ENCODE measurements at regions not wholly inside any gene's neighbourhood (a gene's known extent, or its start where the extent isn't known, plus 50 kb on each side); places are given as distances from the start of the nearest gene placed in this dataset.

GRCh38 chr1:219398815-219399396 lies 214.0 kb downstream of the ZC3H11B start:
- H3K4me1 ChIP-seq (ENCODE audit: insufficient read depth, low read length, poor library complexity, severe bottlenecking): no peaks in the 10 kb centered on the region
- no peaks in the 10 kb centered on the region for H3K27me3 ChIP-seq (ENCODE audit: insufficient read depth, low read length, poor library complexity, severe bottlenecking)
- TF ChIP-seq EZH2phosphoT487 (IDR thresholded peaks at IDR 0.05; ENCODE audit: borderline replicate concordance) (no peak), CTCF (conservative IDR thresholded peaks at IDR 0.05; ENCODE audit: low read length) (no peak)
- no peak overlapping the region for H3K4me3 ChIP-seq (ENCODE audit: low read length, poor library complexity, severe bottlenecking)
- no peaks in the 10 kb centered on the region for H4K20me1 ChIP-seq (ENCODE audit: insufficient read depth, low read length, poor library complexity, severe bottlenecking)
- H3K9me2 ChIP-seq (replicated peaks; ENCODE audit: low read depth, low read length): no peaks in the 10 kb centered on the region
- H3K36me3 ChIP-seq (ENCODE audit: insufficient read depth, low read length): no peaks in the 10 kb centered on the region
- no peak overlapping the region for H2AFZ ChIP-seq (ENCODE audit: low read length)
- no peaks in the 10 kb centered on the region for H3K9me3 ChIP-seq (ENCODE audit: insufficient read depth, low read depth, low read length)
- no peak overlapping the region for H3K4me2 ChIP-seq (ENCODE audit: low read depth, low read length, poor library complexity, severe bottlenecking)
- H3K9ac ChIP-seq (ENCODE audit: low read depth, low read length, poor library complexity, severe bottlenecking): no peak overlapping the region
- no peaks in the 10 kb centered on the region for H3K79me2 ChIP-seq (ENCODE audit: insufficient read depth, low read length)
- H3F3A ChIP-seq (ENCODE audit: low read depth): no peaks in the 10 kb centered on the region

GRCh38 chr1:219397511-219397910 lies 215.4 kb downstream of the ZC3H11B start:
- no peaks in the 10 kb centered on the region for H4K20me1 ChIP-seq (ENCODE audit: insufficient read depth, low read length, poor library complexity, severe bottlenecking)
- TF ChIP-seq CTCF (conservative IDR thresholded peaks at IDR 0.05; ENCODE audit: low read length): no peak
- no peak for TF ChIP-seq EZH2phosphoT487 (IDR thresholded peaks at IDR 0.05; ENCODE audit: borderline replicate concordance)

DNA sequence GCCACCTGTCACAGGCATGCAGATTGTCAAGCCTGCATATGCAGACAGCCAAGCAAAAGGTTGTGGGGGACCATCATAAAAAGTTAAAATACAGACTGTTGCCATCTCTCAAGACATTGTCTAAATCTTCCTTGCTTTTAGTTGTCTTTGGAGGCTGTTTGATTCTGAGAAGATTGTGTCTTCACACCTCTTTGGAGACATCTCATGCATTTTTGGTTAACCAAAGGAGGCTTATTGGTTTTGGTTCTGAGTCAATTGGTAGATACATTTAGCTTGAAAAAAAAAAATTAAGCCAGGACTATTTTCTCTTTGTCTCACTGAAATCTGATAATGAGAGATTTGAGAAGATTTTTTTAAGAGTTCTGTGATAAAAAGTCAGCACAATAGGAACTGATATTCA lies 217.6 kb downstream of the LYPLAL1 start:
- H3K79me2 ChIP-seq (ENCODE audit: insufficient read depth, low read length): no peaks in the 10 kb centered on the region
- H3K4me1 ChIP-seq (ENCODE audit: insufficient read depth, low read length, poor library complexity, severe bottlenecking): no peaks in the 10 kb centered on the region
- H3K27me3 ChIP-seq (ENCODE audit: insufficient read depth, low read length, poor library complexity, severe bottlenecking): no peaks in the 10 kb centered on the region
- no peaks in the 10 kb centered on the region for H4K20me1 ChIP-seq (ENCODE audit: insufficient read depth, low read length, poor library complexity, severe bottlenecking)
- H3K9me2 ChIP-seq (replicated peaks; ENCODE audit: low read depth, low read length): no peaks in the 10 kb centered on the region
- no peak for TF ChIP-seq CTCF (conservative IDR thresholded peaks at IDR 0.05; ENCODE audit: low read length)
- no peak for TF ChIP-seq EZH2phosphoT487 (IDR thresholded peaks at IDR 0.05; ENCODE audit: borderline replicate concordance)
- H3K36me3 ChIP-seq (ENCODE audit: insufficient read depth, low read length): no peaks in the 10 kb centered on the region
- H3K4me3 ChIP-seq (ENCODE audit: low read length, poor library complexity, severe bottlenecking): no peak overlapping the region
- H3F3A ChIP-seq (ENCODE audit: low read depth): no peaks in the 10 kb centered on the region
- H3K4me2 ChIP-seq (ENCODE audit: low read depth, low read length, poor library complexity, severe bottlenecking): no peak overlapping the region
- no peak overlapping the region for H3K9ac ChIP-seq (ENCODE audit: low read depth, low read length, poor library complexity, severe bottlenecking)
- H3K9me3 ChIP-seq (ENCODE audit: insufficient read depth, low read depth, low read length): no peaks in the 10 kb centered on the region
- H2AFZ ChIP-seq (ENCODE audit: low read length): no peak overlapping the region

More at GRCh38 chr1:219397511-219397910, 215.4 kb downstream of the ZC3H11B start:
- Histone ChIP-seq H3K9ac (ENCODE audit: low read depth, low read length, poor library complexity, severe bottlenecking) (no peak overlapping the region), H3K27me3 (ENCODE audit: insufficient read depth, low read length, poor library complexity, severe bottlenecking) (no peaks in the 10 kb centered on the region), H3K9me2 (replicated peaks; ENCODE audit: low read depth, low read length) (no peaks in the 10 kb centered on the region), H3F3A (ENCODE audit: low read depth) (no peaks in the 10 kb centered on the region), H3K9me3 (ENCODE audit: insufficient read depth, low read depth, low read length) (no peaks in the 10 kb centered on the region), H3K4me1 (ENCODE audit: insufficient read depth, low read length, poor library complexity, severe bottlenecking) (no peaks in the 10 kb centered on the region), H3K4me3 (ENCODE audit: low read length, poor library complexity, severe bottlenecking) (no peak overlapping the region), H2AFZ (ENCODE audit: low read length) (no peak overlapping the region), H3K4me2 (ENCODE audit: low read depth, low read length, poor library complexity, severe bottlenecking) (no peak overlapping the region), H3K36me3 (ENCODE audit: insufficient read depth, low read length) (no peaks in the 10 kb centered on the region), H3K79me2 (ENCODE audit: insufficient read depth, low read length) (no peaks in the 10 kb centered on the region)
